K562 (cell line): ENCODE measurements at regions not wholly inside any gene's neighbourhood (a gene's known extent, or its start where the extent isn't known, plus 50 kb on each side); places are given as distances from the start of the nearest gene placed in this dataset.

Source experiments
- CBFA2T2 ChIP-seq: fragments of 450-650 bp; conservative IDR thresholded peaks from 2 replicates; pipeline ENCODE4 v1.6.1; 2017; ENCODE audit warnings: mild to moderate bottlenecking
- CHCHD3 ChIP-seq: fragments of 250-450 bp; sonication (Bioruptor Pico); IDR thresholded peaks from 2 replicates; pipeline ENCODE4 v2.1.2; 2022; ENCODE audit warnings: mild to moderate bottlenecking
- CREM ChIP-seq: IDR thresholded peaks from 2 replicates; pipeline ENCODE4 v1.6.1; 2014; ENCODE audit warnings: antibody characterized with exemption, low read depth
- DACH1 ChIP-seq: fragments of 450-650 bp; IDR thresholded peaks from 2 replicates; pipeline ENCODE4 v1.6.1; 2018; ENCODE audit not compliant: partially characterized antibody
- DPF2 ChIP-seq: fragments of 450-650 bp; IDR thresholded peaks from 2 replicates; pipeline ENCODE4 v1.6.1; 2016
- ETV1 ChIP-seq: fragments of 450-650 bp; conservative IDR thresholded peaks from 2 replicates; pipeline ENCODE4 v1.6.1; 2016; ENCODE audit warnings: missing genetic modification characterization, control low read depth, low read depth, missing compliant biosample characterization
- FIP1L1 ChIP-seq: fragments of 200-400 bp; formaldehyde crosslinking; IDR thresholded peaks from 2 replicates; pipeline ENCODE4 v1.6.1; 2018; ENCODE audit warnings: mild to moderate bottlenecking, low read depth, low read length; ENCODE audit not compliant: poor library complexity, severe bottlenecking
- FOXA3 ChIP-seq, 2 experiments: fragments of 450-650 bp in 1 of 2; sonication (generic) in 1 of 2; formaldehyde crosslinking; IDR thresholded peaks in 1 of 2; conservative IDR thresholded peaks in 1 of 2; 2 replicates each; pipeline versions ENCODE4 v1.4.0 to v1.8.0; 2020 to 2022; ENCODE audit warnings: mild to moderate bottlenecking in 2 of 2, missing genetic modification reagents in 1 of 2
- FOXK2 ChIP-seq, 2 experiments: fragments of 450-650 bp; IDR thresholded peaks in 1 of 2; conservative IDR thresholded peaks in 1 of 2; 2 replicates each; pipeline ENCODE4 v1.6.1; 2016; ENCODE audit warnings: low read depth in 2 of 2, mild to moderate bottlenecking in 1 of 2
- GTF2B ChIP-seq: IDR thresholded peaks from 2 replicates; pipeline ENCODE4 v1.6.1; 2011; ENCODE audit not compliant: insufficient read length; ENCODE audit errors: extremely low read depth
- HINFP ChIP-seq: fragments of 450-650 bp; conservative IDR thresholded peaks from 2 replicates; pipeline ENCODE4 v1.6.1; 2016; ENCODE audit warnings: missing genetic modification characterization, low read depth, mild to moderate bottlenecking, control low read depth, missing compliant biosample characterization
- MAFG ChIP-seq: fragments of 450-650 bp; conservative IDR thresholded peaks from 2 replicates; pipeline ENCODE4 v1.6.1; 2016; ENCODE audit warnings: missing genetic modification characterization, missing compliant biosample characterization
- NR2C1 ChIP-seq, 2 experiments: fragments of 450-650 bp; IDR thresholded peaks; 2 replicates each; pipeline ENCODE4 v1.6.1; 2017; ENCODE audit warnings: mild to moderate bottlenecking in 2 of 2, antibody characterized with exemption in 1 of 2, inconsistent platforms in 1 of 2, missing compliant biosample characterization in 1 of 2, missing genetic modification characterization in 1 of 2
- NR2C2 ChIP-seq, 2 experiments: fragments of 200-800 bp in 1 of 2; sonication (Bioruptor generic) in 1 of 2; sonication (generic) in 1 of 2; formaldehyde crosslinking in 1 of 2; IDR thresholded peaks; 2 replicates each; pipeline versions ENCODE4 v1.6.1 to v1.8.0; 2016 to 2022; ENCODE audit warnings: mild to moderate bottlenecking in 1 of 2, missing compliant biosample characterization in 1 of 2, missing genetic modification characterization in 1 of 2, missing genetic modification reagents in 1 of 2
- SMARCE1 ChIP-seq: fragments of 450-650 bp; IDR thresholded peaks from 2 replicates; pipeline ENCODE4 v1.7.1; 2016; ENCODE audit warnings: mild to moderate bottlenecking
- SOX6 ChIP-seq: fragments of 450-650 bp; IDR thresholded peaks from 2 replicates; pipeline ENCODE4 v1.6.1; 2014; ENCODE audit warnings: mild to moderate bottlenecking
- TEAD1 ChIP-seq, 2 experiments: fragments of 450-650 bp in 1 of 2; sonication (generic) in 1 of 2; formaldehyde crosslinking; IDR thresholded peaks; 2 replicates each; pipeline versions ENCODE4 v1.4.0 to v1.8.0; 2020 to 2022; ENCODE audit warnings: mild to moderate bottlenecking in 2 of 2, missing genetic modification reagents in 1 of 2
- VEZF1 ChIP-seq: fragments of 200-800 bp; sonication (Bioruptor generic); IDR thresholded peaks from 2 replicates; pipeline ENCODE4 v1.6.1; 2017; ENCODE audit warnings: missing genetic modification characterization, missing compliant biosample characterization
- ZC3H11A ChIP-seq: IDR thresholded peaks from 2 replicates; pipeline ENCODE4 v1.6.1; 2012; ENCODE audit warnings: low read depth, low read length, improper control_type of control experiment
- ZNF224 ChIP-seq: sonication (generic); formaldehyde crosslinking; IDR thresholded peaks from 2 replicates; pipeline ENCODE4 v1.8.0; 2022; ENCODE audit warnings: mild to moderate bottlenecking, missing genetic modification reagents
- ZNF395 ChIP-seq: fragments of 200-800 bp; sonication (Bioruptor generic); IDR thresholded peaks from 2 replicates; pipeline ENCODE4 v1.6.1; 2017; ENCODE audit warnings: missing genetic modification characterization, missing compliant biosample characterization
- ZNF445 ChIP-seq: fragments of 250-450 bp; sonication (Bioruptor Pico); IDR thresholded peaks from 2 replicates; pipeline ENCODE4 v1.4.0; 2020; ENCODE audit warnings: low read depth, mild to moderate bottlenecking, moderate library complexity
- ZNF699 ChIP-seq: fragments of 250-450 bp; sonication (Bioruptor Pico); IDR thresholded peaks from 2 replicates; pipeline ENCODE4 v1.8.0; 2021; ENCODE audit warnings: mild to moderate bottlenecking, moderate library complexity; ENCODE audit not compliant: insufficient replicate concordance

- TF ChIP-seq CHCHD3 (CRISPR knock-in tag), result no peak
- peak in 1 of 2 experiments; percentile 3; a peak in 1 of 4 replicates for TF ChIP-seq FOXA3 (CRISPR knock-in tag; conservative IDR thresholded peaks at IDR 0.05 in 1 of 2, IDR thresholded peaks at IDR 0.05 in 1 of 2)
- TF ChIP-seq SOX6, result peak; percentile 78
- no peak for TF ChIP-seq ZC3H11A
- TF ChIP-seq TEAD1 (CRISPR knock-in tag; IDR thresholded peaks at IDR 0.05), result 0 out of 4 replicates have a peak, but pooled peaks of 1 of the 2 experiments have one; percentile 43
- no peak for TF ChIP-seq FIP1L1
- peak; percentile 35; the same call in 1 of the 2 replicates for TF ChIP-seq CREM
- TF ChIP-seq ZNF445 (CRISPR knock-in tag), result no peak
- no peak for TF ChIP-seq NR2C2 (CRISPR knock-in tag; IDR thresholded peaks at IDR 0.05)
- TF ChIP-seq NR2C2 (tag; IDR thresholded peaks at IDR 0.05), result peak; percentile 64
- TF ChIP-seq ZNF224, result no peak
- TF ChIP-seq DACH1, result peak; percentile 26
- TF ChIP-seq GTF2B, result no peak
- peak; percentile 67; the same call in 1 of the 2 replicates for TF ChIP-seq DPF2
- peak; percentile 72; the same call in 1 of the 2 replicates for TF ChIP-seq SMARCE1
- TF ChIP-seq FOXK2 (conservative IDR thresholded peaks at IDR 0.05 in 1 of 2, IDR thresholded peaks at IDR 0.05 in 1 of 2; ENCODE audit: low read depth in 2 of 2), result peak; percentile 61 to 73; a peak in 1 of 4 replicates
- no peak for TF ChIP-seq ZNF699 (CRISPR knock-in tag)
- TF ChIP-seq ETV1, result peak; percentile 52; the same call in 1 of the 2 replicates
- TF ChIP-seq ZNF395 (CRISPR knock-in tag), result peak; percentile 81; the same call in 1 of the 2 replicates
- TF ChIP-seq NR2C1 (IDR thresholded peaks at IDR 0.05), result no peak
- TF ChIP-seq NR2C1 (tag; IDR thresholded peaks at IDR 0.05), result 0 out of 2 replicates have a peak, but pooled peaks have one; percentile 19
- TF ChIP-seq VEZF1, result 0 out of 2 replicates have a peak, but pooled peaks have one; percentile 17
- TF ChIP-seq MAFG (tag), result peak; percentile 85
- TF ChIP-seq HINFP (tag), result no peak
- peak; percentile 22; the same call in 1 of the 2 replicates for TF ChIP-seq CBFA2T2
Observed at GRCh38 chr10:25117757-25118156, 57.0 kb upstream of the GPR158 start (continued).
